HPDE6-E6E7 (cell line): ENCODE measurements at regions not wholly inside any gene's neighbourhood (a gene's known extent, or its start where the extent isn't known, plus 50 kb on each side); places are given as distances from the start of the nearest gene placed in this dataset.

ENCODE experiments used
- DNase-seq: peaks from one replicate; pipeline ENCODE4 v3.0.0; 2011; ENCODE audit warnings: missing footprints; ENCODE audit errors: extremely low spot score

GRCh38 chr18:50444539-50444938 lies 69.7 kb downstream of the SKA1 start:
- DNase-seq: no peak

- DNase-seq: no peak
Observed at GRCh38 chr18:50446629-50447028, 71.8 kb downstream of the SKA1 start.

- DNase-seq: no peak
Observed at GRCh38 chr18:50447102-50447741, 72.4 kb downstream of the SKA1 start.

GRCh38 chr18:50447952-50448351 lies 73.1 kb downstream of the SKA1 start:
- no peak for DNase-seq

GRCh38 chr18:50451100-50451842 lies 76.4 kb downstream of the SKA1 start:
- DNase-seq: no peak

- DNase-seq: no peak
Observed at GRCh38 chr18:50453014-50453680, 78.3 kb downstream of the SKA1 start.

GRCh38 chr18:50453732-50454131 lies 78.9 kb downstream of the SKA1 start:
- no peak for DNase-seq

- DNase-seq: no peak
Observed at GRCh38 chr18:50454387-50454988, 79.6 kb downstream of the SKA1 start.

- no peak for DNase-seq
Observed at GRCh38 chr18:50456285-50456684, 81.4 kb downstream of the SKA1 start.

- DNase-seq: no peak
Observed at GRCh38 chr18:50457639-50458038, 82.8 kb downstream of the SKA1 start.

- DNase-seq: no peak
Observed at GRCh38 chr18:50458366-50458765, 83.5 kb downstream of the SKA1 start.

GRCh38 chr18:50458796-50459195 lies 84.0 kb downstream of the SKA1 start:
- DNase-seq: no peak

GRCh38 chr18:50460062-50460461 lies 85.2 kb downstream of the SKA1 start:
- no peak for DNase-seq

GRCh38 chr18:50460716-50461115 lies 85.9 kb downstream of the SKA1 start:
- no peak for DNase-seq

GRCh38 chr18:50461251-50461650 lies 86.4 kb downstream of the SKA1 start:
- no peak for DNase-seq

- no peak for DNase-seq
Observed at GRCh38 chr18:50465211-50466153, 90.6 kb downstream of the SKA1 start.

GRCh38 chr18:50466634-50467033 lies 91.8 kb downstream of the SKA1 start:
- DNase-seq: no peak

- no peak for DNase-seq
Observed at GRCh38 chr18:50468807-50469206, 91.1 kb upstream of the MAPK4 start.

GRCh38 chr18:50469380-50469781 lies 90.5 kb upstream of the MAPK4 start:
- no peak for DNase-seq

GRCh38 chr18:50472941-50473340 lies 86.9 kb upstream of the MAPK4 start:
- no peak for DNase-seq

GRCh38 chr18:50473881-50474280 lies 86.0 kb upstream of the MAPK4 start:
- DNase-seq: no peak
